Chondrocyte (in vitro differentiated cells): ENCODE measurements at regions not wholly inside any gene's neighbourhood (a gene's known extent, or its start where the extent isn't known, plus 50 kb on each side); places are given as distances from the start of the nearest gene placed in this dataset.

Experiments
- DNase-seq: peaks from one replicate; pipeline ENCODE4 v3.0.0; 2021; ENCODE audit warnings: mixed read lengths, low spot score
- H3K27ac Mint-ChIP-seq: one replicate; pipeline ENCODE4 v1.8.0; 2021; ENCODE audit warnings: mild to moderate bottlenecking, moderate library complexity, mixed read lengths; ENCODE audit not compliant: unreplicated experiment
- H3K27me3 Mint-ChIP-seq: 2 replicates; pipeline ENCODE4 v1.8.0; 2021; ENCODE audit warnings: low read depth, mixed read lengths
- H3K36me3 Mint-ChIP-seq: 2 replicates; pipeline ENCODE4 v1.8.0; 2021; ENCODE audit warnings: low read depth, mixed read lengths
- H3K4me1 Mint-ChIP-seq: 2 replicates; pipeline ENCODE4 v1.8.0; 2021; ENCODE audit warnings: low read depth, mild to moderate bottlenecking, mixed read lengths
- H3K4me3 Mint-ChIP-seq: one replicate; pipeline ENCODE4 v1.8.0; 2021; ENCODE audit warnings: mild to moderate bottlenecking, moderate library complexity, mixed read lengths; ENCODE audit not compliant: unreplicated experiment
- H3K9me3 Mint-ChIP-seq: 2 replicates; pipeline ENCODE4 v1.8.0; 2021; ENCODE audit warnings: low read depth, mixed read lengths
- CTCF ChIP-seq: fragments of 200-600 bp; sonication (generic); IDR thresholded peaks from 2 replicates; pipeline ENCODE4 v1.5.0; 2021; ENCODE audit warnings: antibody characterized with exemption, mild to moderate bottlenecking, moderate library complexity

- Mint-ChIP-seq H3K27me3 (peaks cover 28% of the 10 kb centered on the region), H3K9me3 (no peaks in the 10 kb centered on the region), H3K4me1 (peaks cover 5% of the 10 kb centered on the region), H3K27ac (no peak overlapping the region), H3K36me3 (no peaks in the 10 kb centered on the region), H3K4me3 (no peak overlapping the region)
- no peak for DNase-seq
- TF ChIP-seq CTCF: no peak
Measured at GRCh38 chr2:60319031-60319547, 234.4 kb downstream of the BCL11A start.

- Mint-ChIP-seq H3K9me3 (no peaks in the 10 kb centered on the region), H3K4me1 (peaks cover under 1% of the 10 kb centered on the region), H3K27ac (no peak overlapping the region), H3K4me3 (no peak overlapping the region), H3K27me3 (peaks cover 28% of the 10 kb centered on the region), H3K36me3 (no peaks in the 10 kb centered on the region)
- no peak for TF ChIP-seq CTCF
- no peak for DNase-seq
Measured at GRCh38 chr2:60318544-60318943, 234.9 kb downstream of the BCL11A start.

- Mint-ChIP-seq H3K27ac (no peak overlapping the region), H3K4me1 (no peaks in the 10 kb centered on the region), H3K9me3 (no peaks in the 10 kb centered on the region), H3K36me3 (no peaks in the 10 kb centered on the region), H3K27me3 (peaks cover 28% of the 10 kb centered on the region), H3K4me3 (no peak overlapping the region)
- no peak for DNase-seq
- TF ChIP-seq CTCF: no peak
Measured at GRCh38 chr2:60317844-60318243, 235.6 kb downstream of the BCL11A start.

- H3K4me3 Mint-ChIP-seq: no peak overlapping the region
- no peak for TF ChIP-seq CTCF
- no peaks in the 10 kb centered on the region for H3K9me3 Mint-ChIP-seq
- no peak overlapping the region for H3K27ac Mint-ChIP-seq
- peaks cover 25% of the 10 kb centered on the region for H3K27me3 Mint-ChIP-seq
- no peaks in the 10 kb centered on the region for H3K36me3 Mint-ChIP-seq
- DNase-seq: no peak
- no peaks in the 10 kb centered on the region for H3K4me1 Mint-ChIP-seq
Measured at GRCh38 chr2:60317034-60317386, 236.4 kb downstream of the BCL11A start.

- Mint-ChIP-seq H3K9me3 (no peaks in the 10 kb centered on the region), H3K4me1 (no peaks in the 10 kb centered on the region), H3K36me3 (no peaks in the 10 kb centered on the region), H3K27me3 (peaks cover 25% of the 10 kb centered on the region), H3K27ac (no peak overlapping the region), H3K4me3 (no peak overlapping the region)
- DNase-seq: no peak
- TF ChIP-seq CTCF: no peak
Measured at GRCh38 chr2:60316381-60317033, 236.9 kb downstream of the BCL11A start.
